Panc1 (cell line): ENCODE measurements at regions not wholly inside any gene's neighbourhood (a gene's known extent, or its start where the extent isn't known, plus 50 kb on each side); places are given as distances from the start of the nearest gene placed in this dataset.

Source experiments
- CTCF ChIP-seq: fragments of 450-650 bp; IDR thresholded peaks from 2 replicates; pipeline ENCODE4 v1.5.1; 2017; ENCODE audit warnings: mild to moderate bottlenecking
- POLR2AphosphoS5 ChIP-seq: IDR thresholded peaks from 2 replicates; pipeline ENCODE4 v1.6.1; 2012; ENCODE audit warnings: mild to moderate bottlenecking, low read depth, low read length, moderate library complexity
- REST ChIP-seq, 2 experiments: IDR thresholded peaks; 2 replicates each; pipeline ENCODE4 v1.6.1; 2011 to 2012; ENCODE audit warnings: low read depth in 2 of 2, control low read depth in 1 of 2, low read length in 1 of 2, mild to moderate bottlenecking in 1 of 2, moderate library complexity in 1 of 2; ENCODE audit not compliant: insufficient read depth in 1 of 2
- SIN3A ChIP-seq: IDR thresholded peaks from 2 replicates; pipeline ENCODE4 v1.6.1; 2012; ENCODE audit warnings: low read depth, mild to moderate bottlenecking, low read length, moderate library complexity, borderline replicate concordance; ENCODE audit not compliant: insufficient read depth
- TCF7L2 ChIP-seq: IDR thresholded peaks from 2 replicates; pipeline ENCODE4 v1.6.1; 2011; ENCODE audit warnings: mild to moderate bottlenecking, low read depth, low read length, inconsistent platforms

GRCh38 chr2:31660812-31661335 is 80.1 kb upstream of the SRD5A2 start:
- no peak for TF ChIP-seq CTCF
- no peak for TF ChIP-seq POLR2AphosphoS5
- TF ChIP-seq REST (IDR thresholded peaks at IDR 0.05; ENCODE audit: insufficient read depth in 1 of 2, low read depth in 2 of 2, low read length in 1 of 2), result no peak
- TF ChIP-seq SIN3A, result no peak
- no peak for TF ChIP-seq TCF7L2
